HUES6 (cell line): ENCODE measurements at regions not wholly inside any gene's neighbourhood (a gene's known extent, or its start where the extent isn't known, plus 50 kb on each side); places are given as distances from the start of the nearest gene placed in this dataset.
"Not testable (repeated sequence)": the region's sequence is repeated elsewhere in the genome, so short reads cannot be mapped to it uniquely, and the experiment has no call there.

ENCODE experiments used
- H3K27ac ChIP-seq: 2 replicates; pipeline ENCODE4 v1.7.0; 2013; ENCODE audit warnings: low read depth, mild to moderate bottlenecking, low read length, inconsistent platforms
- H3K27me3 ChIP-seq: 2 replicates; pipeline ENCODE4 v1.6.1; 2013; ENCODE audit warnings: low read length; ENCODE audit not compliant: control insufficient read depth, insufficient read depth
- H3K36me3 ChIP-seq: 2 replicates; pipeline ENCODE4 v1.6.1; 2013; ENCODE audit warnings: low read length; ENCODE audit not compliant: control insufficient read depth, insufficient read depth
- H3K4me1 ChIP-seq: 2 replicates; pipeline ENCODE4 v1.6.1; 2013; ENCODE audit warnings: low read length; ENCODE audit not compliant: control insufficient read depth, insufficient read depth
- H3K4me3 ChIP-seq: 2 replicates; pipeline ENCODE4 v1.5.1; 2013; ENCODE audit warnings: low read depth, low read length
- H3K9ac ChIP-seq: one replicate; pipeline ENCODE4 v1.6.1; 2013; ENCODE audit warnings: mild to moderate bottlenecking, low read length
- H3K9me3 ChIP-seq: 2 replicates; pipeline ENCODE4 v1.6.1; 2013; ENCODE audit warnings: low read depth, low read length; ENCODE audit not compliant: control insufficient read depth, insufficient read depth

GRCh38 chr17:64765191-64765889, 103.2 kb upstream of the SMURF2 start:
- no peaks in the 10 kb centered on the region for H3K9me3 ChIP-seq
- H3K27ac ChIP-seq, result no peak overlapping the region
- H3K4me3 ChIP-seq, result no peak overlapping the region
- H3K4me1 ChIP-seq, result 0 out of 2 replicates have a peak, but pooled peaks cover 4% of the 10 kb centered on the region
- H3K9ac ChIP-seq, result no peak overlapping the region
- H3K27me3 ChIP-seq, result no peaks in the 10 kb centered on the region
- 0 out of 2 replicates have a peak, but pooled peaks cover 4% of the 10 kb centered on the region for H3K36me3 ChIP-seq

- Histone ChIP-seq H3K4me1 (no peaks in the 10 kb centered on the region), H3K4me3 (no peak overlapping the region), H3K27me3 (no peaks in the 10 kb centered on the region), H3K9me3 (no peaks in the 10 kb centered on the region), H3K36me3 (peaks cover 30% of the 10 kb centered on the region), H3K27ac (no peak overlapping the region), H3K9ac (no peak overlapping the region)
Measured at GRCh38 chr17:64750891-64751677, 89.0 kb upstream of the SMURF2 start.

GRCh38 chr17:64750478-64750877, 88.4 kb upstream of the SMURF2 start:
- H3K27me3 ChIP-seq, result no peaks in the 10 kb centered on the region
- H3K9me3 ChIP-seq, result no peaks in the 10 kb centered on the region
- no peak overlapping the region for H3K27ac ChIP-seq
- no peak overlapping the region for H3K4me3 ChIP-seq
- H3K4me1 ChIP-seq, result no peaks in the 10 kb centered on the region
- H3K9ac ChIP-seq, result no peak overlapping the region
- H3K36me3 ChIP-seq, result peaks cover 25% of the 10 kb centered on the region

GRCh38 chr17:64749306-64749705, 87.2 kb upstream of the SMURF2 start:
- H3K9me3 ChIP-seq, result no peaks in the 10 kb centered on the region
- no peak overlapping the region for H3K27ac ChIP-seq

GRCh38 chr17:64747938-64748540, 85.9 kb upstream of the SMURF2 start:
- Histone ChIP-seq H3K4me3 (no peak overlapping the region), H3K9me3 (no peaks in the 10 kb centered on the region), H3K27ac (no peak overlapping the region), H3K27me3 (no peaks in the 10 kb centered on the region), H3K36me3 (peaks cover 17% of the 10 kb centered on the region), H3K9ac (no peak overlapping the region), H3K4me1 (no peaks in the 10 kb centered on the region)

More at GRCh38 chr17:64749306-64749705, 87.2 kb upstream of the SMURF2 start:
- Histone ChIP-seq H3K27me3 (no peaks in the 10 kb centered on the region), H3K4me3 (no peak overlapping the region), H3K4me1 (no peaks in the 10 kb centered on the region), H3K36me3 (peaks cover 22% of the 10 kb centered on the region), H3K9ac (no peak overlapping the region)

- Histone ChIP-seq H3K4me3 (no peak overlapping the region), H3K27ac (no peak overlapping the region), H3K4me1 (peaks cover 8% of the 10 kb centered on the region; the same call in 1 of the 2 replicates), H3K9me3 (no peaks in the 10 kb centered on the region), H3K27me3 (no peaks in the 10 kb centered on the region), H3K36me3 (no peaks in the 10 kb centered on the region), H3K9ac (no peak overlapping the region)
Measured at GRCh38 chr17:64742326-64742725, 80.2 kb upstream of the SMURF2 start.

GRCh38 chr17:64741916-64742315, 79.8 kb upstream of the SMURF2 start:
- not testable (repeated sequence) for H3K27me3 ChIP-seq, H3K9ac ChIP-seq, H3K9me3 ChIP-seq, H3K4me1 ChIP-seq, H3K27ac ChIP-seq, H3K36me3 ChIP-seq, H3K4me3 ChIP-seq

- H3K9me3 ChIP-seq, result no peaks in the 10 kb centered on the region
- peaks cover 8% of the 10 kb centered on the region; the same call in 1 of the 2 replicates for H3K4me1 ChIP-seq
- H3K9ac ChIP-seq, result no peak overlapping the region
- H3K27me3 ChIP-seq, result no peaks in the 10 kb centered on the region
- H3K27ac ChIP-seq, result no peak overlapping the region
- H3K4me3 ChIP-seq, result no peak overlapping the region
- no peaks in the 10 kb centered on the region for H3K36me3 ChIP-seq
Measured at GRCh38 chr17:64741038-64741641, 79.0 kb upstream of the SMURF2 start.

GRCh38 chr17:64739316-64740058, 77.4 kb upstream of the SMURF2 start:
- Histone ChIP-seq H3K9me3 (no peaks in the 10 kb centered on the region), H3K27ac (no peak overlapping the region), H3K27me3 (no peaks in the 10 kb centered on the region), H3K36me3 (no peaks in the 10 kb centered on the region), H3K9ac (no peak overlapping the region), H3K4me1 (peaks cover 8% of the 10 kb centered on the region; the same call in 1 of the 2 replicates), H3K4me3 (no peak overlapping the region)

- H3K36me3 ChIP-seq, result no peaks in the 10 kb centered on the region
- H3K9ac ChIP-seq, result no peak overlapping the region
- peaks cover 8% of the 10 kb centered on the region; the same call in 1 of the 2 replicates for H3K4me1 ChIP-seq
- H3K27me3 ChIP-seq, result no peaks in the 10 kb centered on the region
- H3K9me3 ChIP-seq, result no peaks in the 10 kb centered on the region
- no peak overlapping the region for H3K27ac ChIP-seq
- no peak overlapping the region for H3K4me3 ChIP-seq
Measured at GRCh38 chr17:64736804-64737492, 74.8 kb upstream of the SMURF2 start.
